RCC 7860 (cell line): ENCODE measurements at regions not wholly inside any gene's neighbourhood (a gene's known extent, or its start where the extent isn't known, plus 50 kb on each side); places are given as distances from the start of the nearest gene placed in this dataset.
A peak's percentile ranks its signal among the peaks of the same experiment; 100 is the strongest.

ENCODE experiments used
- DNase-seq: peaks from one replicate; pipeline ENCODE4 v3.0.0-alpha.2; 2015; ENCODE audit warnings: low spot score
- FAIRE-seq: peaks from 2 replicates; lab custom pipeline; 2012; peaks lifted over from hg19 to GRCh38; lab: Jason Lieb, UNC

DNA sequence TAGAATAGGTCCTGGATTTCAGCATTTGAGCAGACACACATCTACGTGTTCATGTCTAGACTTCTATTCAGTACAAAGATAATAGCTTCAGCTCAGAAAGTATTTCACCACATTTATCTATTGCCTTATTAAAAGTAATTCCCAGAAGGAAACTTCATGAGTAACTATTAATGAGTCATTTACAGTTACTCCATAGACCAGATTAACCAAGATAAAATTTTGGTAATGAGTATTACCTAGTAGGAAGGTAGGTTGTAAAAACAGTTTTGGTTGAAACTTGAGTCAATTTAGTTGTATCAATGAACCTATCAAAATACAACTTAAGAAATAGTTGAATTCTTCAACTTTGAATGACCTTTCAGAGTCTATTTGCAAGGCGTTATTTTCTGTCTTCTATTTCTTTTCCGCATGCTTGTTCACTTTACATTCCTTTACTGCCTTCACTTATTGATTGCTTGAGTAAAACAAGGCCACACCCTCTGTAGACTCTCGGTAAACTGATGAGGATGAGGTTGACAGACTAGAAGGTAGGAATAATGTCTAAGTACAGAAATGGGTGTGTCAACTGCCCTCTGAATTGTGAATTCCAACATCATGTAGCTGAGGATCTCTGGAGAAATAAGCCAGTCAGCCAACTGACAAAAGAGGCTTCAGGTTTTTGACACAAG lies 1165.6 kb upstream of the ZEB2 start:
- DNase-seq = no peak
- no peak for FAIRE-seq

DNA sequence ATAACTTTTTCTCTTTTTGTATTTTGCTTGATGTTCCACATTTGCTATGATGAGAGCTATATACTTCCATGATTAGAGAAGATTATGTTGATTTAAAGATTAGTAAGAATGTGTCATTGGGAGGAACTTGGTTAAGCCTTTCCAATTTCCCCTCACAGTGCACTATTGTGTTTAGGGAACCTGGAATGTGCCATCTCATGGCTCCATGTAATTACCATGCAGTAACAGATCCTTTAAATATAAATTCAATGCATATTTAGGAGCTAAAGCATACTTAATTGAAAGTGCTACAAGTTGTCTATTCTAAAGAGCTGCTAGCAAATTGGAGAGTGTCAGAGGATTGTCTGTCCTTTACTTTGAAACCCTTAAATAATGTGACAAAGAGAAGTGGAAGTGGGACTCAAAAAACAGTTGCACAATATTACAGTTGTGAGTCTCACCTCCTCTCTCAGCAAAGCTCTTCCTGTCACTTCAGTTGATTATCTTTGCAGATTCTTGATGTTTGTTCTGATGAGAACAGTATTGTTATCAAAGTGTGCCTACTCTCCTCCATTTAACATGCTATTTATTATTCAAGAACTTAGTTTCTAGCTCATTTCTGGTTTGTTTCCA lies 1162.7 kb upstream of the ZEB2 start:
- DNase-seq (no peak), FAIRE-seq (no peak)

DNA sequence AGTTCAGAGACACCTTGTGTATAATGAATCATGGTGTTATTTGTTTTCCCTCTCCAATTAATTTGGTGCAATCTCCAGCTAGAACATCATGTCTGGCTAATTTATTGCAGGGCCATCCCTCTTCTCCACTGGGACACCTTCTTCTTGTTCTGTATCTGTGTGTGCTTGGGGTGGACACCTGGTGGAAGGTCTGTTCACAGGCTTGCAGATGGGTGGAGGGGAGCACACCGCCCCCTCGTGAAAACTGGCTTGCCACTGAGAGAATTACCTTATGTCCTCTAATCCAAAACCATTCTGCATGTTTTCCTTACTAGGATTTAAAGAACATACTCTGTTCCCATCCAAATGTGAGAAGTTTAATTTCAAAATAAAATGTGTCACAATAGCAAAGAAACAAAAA lies 1160.4 kb upstream of the ZEB2 start:
- DNase-seq (no peak), FAIRE-seq (no peak)

DNA sequence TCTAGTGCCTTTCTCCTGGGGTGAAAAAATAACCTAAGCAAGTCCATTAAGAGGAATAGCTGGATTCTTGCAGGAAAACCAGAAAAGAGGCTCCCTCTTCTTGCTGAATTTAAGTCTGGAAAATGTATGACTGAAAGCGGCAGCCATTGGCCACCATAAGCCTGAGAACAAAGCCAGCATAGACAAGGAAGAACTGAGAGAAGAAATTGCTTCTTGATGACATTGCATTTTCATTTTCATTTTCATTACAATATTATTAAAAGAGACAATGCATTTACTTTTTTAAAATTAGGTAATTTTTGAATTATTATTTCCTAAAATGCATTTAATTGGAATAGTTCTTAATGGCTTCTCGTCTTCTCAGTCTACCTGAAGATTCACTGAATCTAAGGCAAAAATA lies 1157.5 kb upstream of the ZEB2 start:
- FAIRE-seq = no peak
- DNase-seq = no peak

DNA sequence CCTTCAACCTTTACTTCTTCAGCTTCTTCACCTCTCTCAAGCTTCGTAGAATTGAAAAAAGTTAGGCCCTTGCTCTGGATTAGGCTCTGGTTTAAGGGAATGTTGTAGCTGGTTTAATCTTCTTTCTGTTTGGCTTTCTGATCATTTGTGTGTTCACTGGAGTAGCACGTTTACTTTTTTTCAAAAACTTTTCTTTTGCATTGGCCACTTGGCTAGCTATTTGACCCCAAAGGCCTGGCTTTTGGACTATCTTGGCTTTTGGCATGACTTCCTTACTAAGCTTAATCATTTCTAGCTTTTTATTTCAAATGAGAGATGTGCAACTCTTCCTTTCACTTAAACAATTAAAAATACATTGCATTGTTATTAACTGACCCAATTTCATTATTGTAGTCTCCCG lies 1154.8 kb upstream of the ZEB2 start:
- FAIRE-seq (no peak), DNase-seq (no peak)

DNA sequence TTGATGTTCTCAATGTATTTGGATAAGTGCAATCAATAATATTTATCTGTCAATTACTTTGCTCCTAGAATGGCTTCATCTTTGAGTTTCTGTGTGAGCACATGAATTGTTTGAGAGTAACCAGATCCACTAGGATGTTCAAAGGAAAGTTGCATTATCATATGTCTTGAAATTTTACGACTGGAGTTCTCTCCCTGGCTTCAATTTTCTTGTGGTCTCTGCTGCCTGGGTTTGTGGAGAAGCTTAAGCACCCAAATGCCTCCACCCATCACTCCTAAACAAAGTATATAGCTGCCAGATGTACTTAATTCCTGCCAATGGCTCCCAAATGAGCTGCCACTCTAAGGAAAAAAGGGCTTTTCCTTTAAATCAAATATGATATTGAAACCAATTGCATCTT lies 1149.4 kb upstream of the ZEB2 start:
- FAIRE-seq (no peak), DNase-seq (no peak)

DNA sequence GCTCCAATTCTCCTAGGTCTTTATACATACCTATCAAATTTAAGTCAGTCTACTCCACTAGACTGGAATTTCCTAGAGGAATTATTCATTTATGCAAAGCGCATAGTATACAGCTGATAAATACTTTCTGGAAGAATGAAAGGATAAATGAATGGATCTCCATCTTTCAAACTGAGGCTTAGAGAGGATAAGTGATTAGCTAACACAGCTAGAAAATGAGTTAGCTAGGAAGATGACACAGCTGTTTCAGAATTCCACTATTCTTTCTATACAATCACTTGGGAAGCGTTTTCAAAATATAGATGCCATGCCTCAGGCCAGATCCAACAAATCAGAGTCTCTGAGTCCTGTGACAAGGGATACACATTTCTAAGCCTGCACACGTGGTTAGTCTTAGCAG lies 1146.6 kb upstream of the ZEB2 start:
- DNase-seq (no peak), FAIRE-seq (no peak)

DNA sequence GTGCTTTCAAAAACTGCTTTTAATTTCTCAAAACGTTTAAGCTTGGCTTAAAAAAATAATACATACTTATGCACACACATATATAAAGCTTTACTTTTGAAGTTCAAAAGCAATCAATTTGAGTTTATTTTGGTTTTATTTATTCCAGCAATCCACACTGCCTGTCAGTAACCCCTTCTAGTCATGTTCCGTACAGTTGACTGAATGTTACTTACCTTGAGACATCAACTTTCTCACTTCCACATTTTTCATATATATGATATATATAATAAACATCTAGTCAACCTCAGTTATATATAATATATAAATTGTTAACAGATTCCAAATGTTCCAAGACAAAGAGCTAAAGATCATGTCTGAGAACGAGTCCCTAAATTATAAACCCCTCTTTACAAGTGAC lies 1137.3 kb upstream of the ZEB2 start:
- DNase-seq (no peak), FAIRE-seq (no peak)

DNA sequence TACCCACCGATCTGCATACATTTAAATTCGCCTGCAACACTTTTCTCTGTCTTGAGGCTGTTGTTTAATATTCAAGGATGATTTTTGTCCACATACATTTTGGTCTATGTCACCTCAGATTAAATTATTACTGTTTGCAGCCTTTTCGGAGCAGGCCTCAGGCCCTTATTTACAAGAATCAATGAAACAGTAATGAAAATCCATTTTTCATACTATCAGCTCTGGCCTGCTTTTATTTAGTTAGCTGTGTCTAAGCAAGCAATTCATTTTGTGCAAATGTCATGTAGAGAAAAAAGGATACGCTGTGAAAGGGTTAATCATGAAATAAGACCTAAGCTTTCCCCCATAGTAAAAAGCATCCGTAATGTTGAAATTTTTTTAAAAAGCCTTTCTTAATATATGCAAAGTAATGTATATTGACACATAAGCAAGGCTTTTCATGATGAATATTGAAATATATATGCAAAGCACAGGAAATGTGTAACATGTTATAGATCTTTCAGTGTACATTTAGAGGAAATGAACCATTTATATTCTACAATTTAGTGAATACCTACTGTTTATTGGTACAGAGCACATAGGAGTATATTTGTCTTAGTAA lies 1135.3 kb upstream of the ZEB2 start:
- FAIRE-seq (no peak), DNase-seq (no peak)

DNA sequence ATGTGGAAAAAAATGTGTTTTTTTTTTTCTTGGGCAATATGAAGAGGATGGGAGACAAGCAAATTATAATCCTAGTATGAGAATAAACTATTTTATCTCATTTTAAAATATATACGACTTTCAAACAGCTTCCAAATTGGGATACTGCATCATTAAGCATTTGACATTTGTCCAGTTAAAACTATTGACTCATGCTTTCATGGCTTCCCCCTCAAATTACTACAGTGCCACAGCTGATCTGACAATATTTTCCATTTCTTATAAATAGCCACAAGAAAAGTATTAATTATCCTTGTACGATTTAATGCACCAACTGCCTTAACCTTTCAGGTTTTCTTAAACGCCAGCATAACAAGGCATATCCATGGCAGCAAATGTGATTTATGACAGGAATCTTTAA lies 1134.8 kb upstream of the ZEB2 start:
- no peak for DNase-seq
- FAIRE-seq = no peak

DNA sequence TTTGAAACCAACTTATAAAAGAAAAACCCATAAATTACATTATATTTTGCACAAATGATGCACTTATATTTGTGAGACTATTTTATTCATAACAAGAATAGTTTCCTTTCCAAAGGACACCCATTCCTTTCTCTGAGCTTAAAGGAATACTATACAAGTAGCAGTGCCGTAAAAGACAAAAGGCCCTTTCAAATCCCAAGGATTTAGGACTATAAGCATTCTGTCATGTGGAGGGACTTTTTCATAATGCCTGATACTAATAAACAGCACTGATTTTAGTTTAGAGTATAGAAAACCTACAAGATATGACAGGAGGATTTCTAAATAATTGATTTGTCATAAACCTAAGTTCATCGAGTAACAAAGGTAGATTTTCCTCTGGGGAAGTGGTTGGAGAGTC lies 1134.2 kb upstream of the ZEB2 start:
- no peak for DNase-seq
- no peak for FAIRE-seq

DNA sequence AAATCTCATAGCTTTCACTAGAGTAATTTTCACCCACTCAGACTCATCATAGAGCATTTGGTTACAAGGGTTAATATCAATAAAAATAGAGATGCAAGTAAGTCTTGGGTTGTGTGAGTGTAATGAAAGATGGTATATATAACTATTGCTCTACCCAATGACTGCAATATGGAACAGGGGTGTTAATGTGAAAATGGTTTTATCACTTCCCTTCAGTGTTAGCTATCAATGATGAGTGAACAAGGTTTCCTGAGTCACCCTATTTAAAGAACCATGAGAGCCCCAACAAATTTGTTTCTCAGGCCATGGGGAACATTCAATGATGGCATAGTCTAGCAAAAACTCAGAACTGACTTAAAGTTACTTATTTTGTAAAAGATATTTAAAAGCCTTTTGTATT lies 1133.6 kb upstream of the ZEB2 start:
- no peak for FAIRE-seq
- DNase-seq = no peak

DNA sequence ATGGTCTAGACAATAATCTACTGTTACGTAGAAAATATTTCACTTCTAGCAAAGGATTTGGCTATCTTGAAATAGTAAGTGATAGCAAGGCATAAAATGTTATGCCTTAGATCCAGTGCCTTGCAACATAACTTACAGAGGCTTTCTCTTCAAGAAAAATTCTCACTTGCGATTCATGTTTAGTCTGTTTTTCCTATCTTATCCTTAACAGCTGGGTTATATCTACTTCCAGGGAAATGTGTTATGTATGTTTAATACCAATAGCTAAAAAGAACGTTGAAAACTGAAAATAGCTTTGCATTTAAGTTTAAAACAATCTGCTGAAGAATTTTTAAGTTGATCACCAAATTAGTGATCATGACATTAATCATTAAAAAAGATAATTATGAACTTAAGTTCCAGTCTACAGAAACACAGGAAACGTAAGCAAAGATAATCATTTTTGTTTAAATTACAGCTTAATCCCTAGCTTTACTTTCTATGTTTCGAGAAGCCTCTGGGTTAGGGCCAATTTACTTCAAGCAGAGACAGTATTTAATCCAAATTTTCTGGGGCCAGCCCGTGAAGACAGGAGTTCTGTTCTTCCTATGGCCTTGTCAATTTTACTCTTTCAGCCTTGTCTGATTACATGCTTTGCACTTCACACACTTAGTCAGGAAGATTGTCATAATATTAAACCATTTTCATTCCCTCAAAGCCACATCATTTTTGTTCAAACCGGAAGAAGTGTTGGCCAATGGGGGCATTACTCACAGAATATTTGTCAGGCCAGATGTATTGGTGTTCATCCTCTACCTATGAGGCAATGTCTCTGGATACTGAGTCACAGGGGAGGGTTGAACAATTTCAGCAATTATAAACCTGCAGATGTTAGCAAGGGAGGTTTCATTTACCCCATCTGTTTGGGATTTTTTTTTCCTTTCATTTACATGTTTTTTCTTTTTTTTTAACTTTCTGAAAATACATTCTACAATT lies 1132.9 kb upstream of the ZEB2 start:
- FAIRE-seq = peak; percentile 62
- DNase-seq = peak; percentile 61

DNA sequence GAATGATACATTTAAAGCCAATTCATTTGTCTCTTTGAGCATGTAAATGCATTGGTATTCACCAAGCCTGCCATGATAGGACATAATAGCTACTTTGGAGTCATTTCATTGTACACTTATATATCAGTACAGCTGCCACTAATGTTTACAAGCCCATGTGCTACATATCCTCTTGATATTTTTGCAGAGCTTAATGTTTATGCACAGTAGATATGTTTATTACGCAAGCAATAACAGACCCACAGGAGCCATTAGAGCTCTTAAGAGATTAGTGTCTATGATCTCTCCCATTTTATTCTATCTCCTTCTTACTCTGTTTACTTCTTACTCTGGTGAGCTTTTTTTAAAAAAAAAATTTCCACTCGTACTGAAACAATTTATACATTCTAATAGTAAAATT lies 1132.1 kb upstream of the ZEB2 start:
- FAIRE-seq = no peak
- no peak for DNase-seq

DNA sequence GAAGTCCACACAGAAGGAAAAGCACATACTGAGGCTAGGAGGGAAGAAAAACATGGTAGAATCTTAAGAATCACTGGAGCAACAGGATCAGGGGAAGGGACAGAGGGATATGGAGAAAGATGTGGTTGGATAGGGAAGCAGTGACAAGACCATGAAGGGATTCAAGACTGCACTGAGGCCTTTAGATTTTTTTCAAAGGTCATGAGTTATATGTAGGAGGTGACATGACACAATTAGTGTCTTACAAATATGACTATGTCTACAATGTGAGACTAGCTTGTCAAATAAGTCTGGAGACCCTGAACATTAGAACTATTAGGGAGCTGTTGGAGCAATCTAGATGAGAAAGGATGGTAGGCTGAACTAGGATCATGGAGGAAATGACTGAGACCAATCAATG lies 1130.3 kb upstream of the ZEB2 start:
- FAIRE-seq (no peak), DNase-seq (no peak)

DNA sequence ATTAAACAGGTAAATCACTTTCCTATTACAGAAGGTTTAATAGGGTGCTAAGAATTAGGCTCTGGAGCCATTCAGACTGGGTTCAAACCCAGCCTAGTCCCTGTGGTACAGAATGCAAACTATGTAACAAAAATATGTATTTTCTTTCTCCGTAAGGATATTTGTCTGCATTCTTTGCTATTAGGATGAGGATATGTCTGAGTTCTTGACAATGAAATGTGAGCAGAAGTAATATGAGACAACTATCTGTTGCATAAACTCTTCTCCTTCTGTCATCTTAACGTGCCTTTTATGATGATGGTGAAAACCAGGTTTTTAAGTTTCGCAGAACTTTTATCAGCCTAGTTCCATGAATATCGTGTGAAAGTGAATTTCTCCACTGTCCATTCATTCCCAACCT lies 1129.1 kb upstream of the ZEB2 start:
- DNase-seq = no peak
- FAIRE-seq = no peak

DNA sequence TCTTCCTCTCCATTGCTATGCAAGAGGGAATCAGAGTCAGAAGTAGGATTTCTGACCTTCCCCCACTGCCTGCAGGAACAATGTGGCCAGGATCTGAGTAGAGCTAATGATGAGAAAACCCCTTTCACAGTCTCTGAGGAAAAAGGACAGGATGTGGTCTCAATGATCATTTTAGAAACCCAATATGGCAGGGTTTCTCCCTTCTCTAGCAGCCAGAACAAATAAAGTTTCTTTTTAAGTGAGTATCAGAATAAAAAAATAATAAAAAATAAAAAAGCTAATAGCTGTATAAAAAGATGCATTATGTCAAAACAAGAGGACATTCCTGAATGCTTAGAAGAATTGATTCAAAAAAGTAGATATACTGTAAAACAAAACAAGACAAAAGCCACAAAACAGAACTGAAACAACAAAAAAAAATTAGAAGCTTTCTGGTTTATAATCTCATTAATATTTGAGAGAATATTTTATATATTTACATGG lies 1124.9 kb upstream of the ZEB2 start:
- peak; percentile 14 for DNase-seq
- peak; percentile 2 for FAIRE-seq

DNA sequence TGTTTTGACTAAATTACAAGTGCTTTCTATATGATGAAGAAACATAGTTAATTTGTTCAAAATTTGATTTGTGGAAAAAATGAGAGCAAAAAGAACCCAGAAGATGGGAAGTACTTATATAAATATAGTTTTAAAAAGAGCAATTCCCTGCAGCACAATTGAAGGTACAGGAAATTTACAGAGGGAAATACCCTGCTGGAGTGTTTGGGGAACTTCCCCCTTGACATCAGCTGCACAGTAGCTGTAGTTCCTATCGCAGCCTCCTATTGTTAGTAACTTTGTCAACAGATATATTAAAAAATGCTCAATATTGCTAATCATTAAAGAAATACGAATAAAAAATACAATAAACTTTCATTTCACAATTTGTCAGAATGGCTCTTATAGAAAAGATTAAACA lies 1118.8 kb upstream of the ZEB2 start:
- no peak for FAIRE-seq
- no peak for DNase-seq

DNA sequence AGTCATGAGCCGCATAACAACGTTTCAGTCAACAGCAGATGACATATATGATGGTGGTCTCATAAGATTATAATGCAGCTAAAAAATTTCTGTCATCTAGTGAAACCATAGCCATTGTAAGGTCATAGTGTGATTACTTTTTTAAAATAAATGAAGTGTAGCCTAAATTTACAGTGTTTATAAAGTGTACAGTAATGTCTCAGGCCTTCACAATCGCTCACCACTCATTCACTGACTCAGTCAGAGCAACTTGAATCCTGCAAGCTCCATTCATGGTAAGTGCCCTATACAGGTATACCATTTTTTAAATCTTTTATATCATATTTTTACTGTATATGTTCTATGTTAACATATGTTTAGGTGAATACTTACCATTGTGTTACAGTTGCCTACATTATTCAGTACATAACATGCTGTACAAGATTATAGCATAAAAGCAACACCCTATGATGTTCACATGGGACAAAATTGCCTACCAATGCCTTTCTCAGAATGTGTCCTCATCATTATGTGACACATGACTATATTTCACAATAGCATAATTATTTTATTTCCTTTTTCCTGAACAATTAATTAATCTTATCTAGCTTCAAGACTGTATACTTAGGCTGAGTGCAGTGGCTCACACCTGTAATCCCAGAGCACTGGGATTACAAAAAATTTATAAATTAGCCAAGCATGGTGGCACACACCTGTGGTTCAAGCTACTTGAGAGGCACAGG lies 1115.9 kb upstream of the ZEB2 start:
- no peak for FAIRE-seq

DNA sequence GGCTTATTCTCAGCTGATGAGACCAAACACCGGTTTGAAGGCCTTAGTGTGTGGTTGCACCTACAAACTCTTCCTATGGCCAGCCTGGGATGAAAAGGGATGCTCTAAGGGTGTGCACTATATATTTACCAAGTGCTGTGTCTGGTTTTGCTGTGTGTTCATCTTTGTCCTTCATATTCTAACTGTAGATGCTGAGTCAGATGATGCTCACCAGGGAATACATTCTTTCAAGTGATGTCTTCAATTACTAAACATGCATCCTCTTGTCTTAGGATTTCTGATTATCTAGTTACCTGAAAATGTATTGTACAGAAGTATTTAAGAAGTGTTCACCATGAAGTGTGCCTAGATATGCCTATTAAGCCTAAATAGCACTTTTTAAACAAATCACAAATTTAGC lies 1111.6 kb upstream of the ZEB2 start:
- FAIRE-seq (no peak), DNase-seq (no peak)

More for the DNA sequence above, 1115.9 kb upstream of the ZEB2 start:
- DNase-seq = no peak

DNA sequence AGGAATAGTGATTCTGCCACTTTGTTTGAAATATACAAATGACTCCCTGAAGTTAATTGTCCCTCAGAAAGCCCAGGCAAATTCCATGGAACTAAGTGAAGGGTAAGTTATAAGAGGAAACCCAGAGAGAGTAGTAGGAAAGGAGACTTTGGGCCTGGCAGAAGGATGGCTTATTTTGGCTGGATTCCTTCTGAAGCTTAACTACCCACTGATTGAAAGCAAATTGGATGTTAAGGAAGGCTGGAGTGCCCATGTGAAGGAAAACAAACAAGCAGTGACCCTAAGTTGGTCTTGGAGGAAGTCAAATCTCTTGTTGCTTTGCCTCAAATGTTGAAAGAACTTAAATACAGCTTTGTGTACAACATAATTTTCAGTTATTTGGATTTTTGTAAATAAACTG lies 1106.4 kb upstream of the ZEB2 start:
- FAIRE-seq (no peak), DNase-seq (no peak)
